ENCODE measurements at regions not wholly inside any gene's neighbourhood (a gene's known extent, or its start where the extent isn't known, plus 50 kb on each side); places are given as distances from the start of the nearest gene placed in this dataset.

DNA sequence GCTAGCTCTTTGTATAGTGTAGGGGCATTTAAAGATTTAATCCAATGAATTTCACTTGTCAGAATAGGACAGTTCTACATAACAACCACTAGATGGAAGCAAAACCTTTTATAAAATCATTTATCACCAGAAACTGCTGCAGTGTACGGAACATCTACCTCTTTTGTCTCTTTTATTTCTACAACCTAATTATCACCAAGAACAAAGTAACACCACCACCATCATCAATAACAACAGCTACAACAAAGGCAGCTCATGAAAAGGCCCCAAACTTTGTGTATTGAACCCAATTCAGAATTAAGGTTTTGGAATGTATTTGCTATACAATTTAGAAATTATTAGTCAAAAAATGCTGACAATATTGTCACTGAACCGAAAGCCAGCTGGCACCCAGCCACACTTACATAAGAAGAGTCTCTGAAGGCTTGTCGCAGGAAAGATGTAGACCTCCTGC lies 260.9 kb upstream of the RPS6KA3 start:
- POLR2A ChIA-PET, result no interaction called here
- peaks cover 11% of the 10 kb centered on the region for H3K4me1 Mint-ChIP-seq
- CTCF ChIA-PET, result interaction anchor here (0.7 to 1.4 kb wide), 3 partner anchors 953 to 1198 kb away, joined by 3 to 9 read pairs (median 3); no protein-coding TSS in a partner anchor
- no peak overlapping the region for H3K4me3 Mint-ChIP-seq
- no peak for ATAC-seq
- DNase-seq (ENCODE audit: low spot score), result no peak
- H3K27me3 Mint-ChIP-seq (ENCODE audit: low read depth), result peaks cover 6% of the 10 kb centered on the region; the same call in 1 of the 2 replicates
- no peaks in the 10 kb centered on the region for H3K9me3 Mint-ChIP-seq
- no peak overlapping the region for H3K27ac Mint-ChIP-seq
- no peak for TF ChIP-seq JUN (CRISPR knock-in tag; IDR thresholded peaks at IDR 0.05)
- TF ChIP-seq ESRRA (CRISPR knock-in tag; IDR thresholded peaks at IDR 0.05; ENCODE audit: borderline replicate concordance), result no peak
- TF ChIP-seq, protein P1, sequence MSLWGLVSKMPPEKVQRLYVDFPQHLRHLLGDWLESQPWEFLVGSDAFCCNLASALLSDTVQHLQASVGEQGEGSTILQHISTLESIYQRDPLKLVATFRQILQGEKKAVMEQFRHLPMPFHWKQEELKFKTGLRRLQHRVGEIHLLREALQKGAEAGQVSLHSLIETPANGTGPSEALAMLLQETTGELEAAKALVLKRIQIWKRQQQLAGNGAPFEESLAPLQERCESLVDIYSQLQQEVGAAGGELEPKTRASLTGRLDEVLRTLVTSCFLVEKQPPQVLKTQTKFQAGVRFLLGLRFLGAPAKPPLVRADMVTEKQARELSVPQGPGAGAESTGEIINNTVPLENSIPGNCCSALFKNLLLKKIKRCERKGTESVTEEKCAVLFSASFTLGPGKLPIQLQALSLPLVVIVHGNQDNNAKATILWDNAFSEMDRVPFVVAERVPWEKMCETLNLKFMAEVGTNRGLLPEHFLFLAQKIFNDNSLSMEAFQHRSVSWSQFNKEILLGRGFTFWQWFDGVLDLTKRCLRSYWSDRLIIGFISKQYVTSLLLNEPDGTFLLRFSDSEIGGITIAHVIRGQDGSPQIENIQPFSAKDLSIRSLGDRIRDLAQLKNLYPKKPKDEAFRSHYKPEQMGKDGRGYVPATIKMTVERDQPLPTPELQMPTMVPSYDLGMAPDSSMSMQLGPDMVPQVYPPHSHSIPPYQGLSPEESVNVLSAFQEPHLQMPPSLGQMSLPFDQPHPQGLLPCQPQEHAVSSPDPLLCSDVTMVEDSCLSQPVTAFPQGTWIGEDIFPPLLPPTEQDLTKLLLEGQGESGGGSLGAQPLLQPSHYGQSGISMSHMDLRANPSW (CRISPR knock-in tag; conservative IDR thresholded peaks at IDR 0.05; ENCODE audit: low read depth), result no peak
- TF ChIP-seq, protein P2, sequence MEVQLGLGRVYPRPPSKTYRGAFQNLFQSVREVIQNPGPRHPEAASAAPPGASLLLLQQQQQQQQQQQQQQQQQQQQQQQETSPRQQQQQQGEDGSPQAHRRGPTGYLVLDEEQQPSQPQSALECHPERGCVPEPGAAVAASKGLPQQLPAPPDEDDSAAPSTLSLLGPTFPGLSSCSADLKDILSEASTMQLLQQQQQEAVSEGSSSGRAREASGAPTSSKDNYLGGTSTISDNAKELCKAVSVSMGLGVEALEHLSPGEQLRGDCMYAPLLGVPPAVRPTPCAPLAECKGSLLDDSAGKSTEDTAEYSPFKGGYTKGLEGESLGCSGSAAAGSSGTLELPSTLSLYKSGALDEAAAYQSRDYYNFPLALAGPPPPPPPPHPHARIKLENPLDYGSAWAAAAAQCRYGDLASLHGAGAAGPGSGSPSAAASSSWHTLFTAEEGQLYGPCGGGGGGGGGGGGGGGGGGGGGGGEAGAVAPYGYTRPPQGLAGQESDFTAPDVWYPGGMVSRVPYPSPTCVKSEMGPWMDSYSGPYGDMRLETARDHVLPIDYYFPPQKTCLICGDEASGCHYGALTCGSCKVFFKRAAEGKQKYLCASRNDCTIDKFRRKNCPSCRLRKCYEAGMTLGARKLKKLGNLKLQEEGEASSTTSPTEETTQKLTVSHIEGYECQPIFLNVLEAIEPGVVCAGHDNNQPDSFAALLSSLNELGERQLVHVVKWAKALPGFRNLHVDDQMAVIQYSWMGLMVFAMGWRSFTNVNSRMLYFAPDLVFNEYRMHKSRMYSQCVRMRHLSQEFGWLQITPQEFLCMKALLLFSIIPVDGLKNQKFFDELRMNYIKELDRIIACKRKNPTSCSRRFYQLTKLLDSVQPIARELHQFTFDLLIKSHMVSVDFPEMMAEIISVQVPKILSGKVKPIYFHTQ (CRISPR knock-in tag; IDR thresholded peaks at IDR 0.05), result no peak
- no peaks in the 10 kb centered on the region for H3K36me3 Mint-ChIP-seq

DNA sequence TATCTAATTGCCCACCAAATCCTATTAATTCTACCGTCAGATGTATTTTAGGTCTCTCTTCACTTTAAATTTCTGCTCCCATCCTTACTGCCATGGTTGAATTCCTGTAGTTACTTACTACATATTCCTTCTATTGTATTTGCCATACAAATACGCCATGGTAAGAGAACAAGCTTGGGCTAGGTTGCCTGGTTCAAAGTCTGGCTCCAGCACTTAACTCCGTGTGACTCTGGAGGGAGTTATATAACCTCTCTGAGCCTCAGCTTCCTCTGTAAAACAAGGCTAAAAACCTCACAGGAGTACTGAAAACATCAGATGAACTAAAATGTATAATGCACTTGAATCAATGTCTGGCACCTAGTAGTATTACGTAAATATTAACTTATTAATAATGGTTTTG lies 260.3 kb upstream of the RPS6KA3 start:
- H3K27ac Mint-ChIP-seq, result no peak overlapping the region
- no peaks in the 10 kb centered on the region for H3K9me3 Mint-ChIP-seq
- peaks cover 3% of the 10 kb centered on the region; the same call in 1 of the 2 replicates for H3K27me3 Mint-ChIP-seq (ENCODE audit: low read depth)
- ChIA-PET CTCF (interaction anchor here (0.7 to 1.4 kb wide), 3 partner anchors 953 to 1198 kb away, joined by 3 to 9 read pairs (median 3); no protein-coding TSS in a partner anchor), POLR2A (no interaction called here)
- DNase-seq (ENCODE audit: low spot score), result no peak
- H3K36me3 Mint-ChIP-seq, result no peaks in the 10 kb centered on the region
- H3K4me1 Mint-ChIP-seq, result peaks cover 11% of the 10 kb centered on the region
- no peak for ATAC-seq
- H3K4me3 Mint-ChIP-seq, result no peak overlapping the region
- TF ChIP-seq SP1 (CRISPR knock-in tag; conservative IDR thresholded peaks at IDR 0.05) (no peak), NR1H2 (CRISPR knock-in tag; IDR thresholded peaks at IDR 0.05) (no peak), ZNF317 (CRISPR knock-in tag; IDR thresholded peaks at IDR 0.05; ENCODE audit: borderline replicate concordance, low read depth) (no peak), ETV6 (CRISPR knock-in tag; IDR thresholded peaks at IDR 0.05) (no peak), FOXP1 (CRISPR knock-in tag; IDR thresholded peaks at IDR 0.05; ENCODE audit: borderline replicate concordance) (no peak), NFATC4 (CRISPR knock-in tag; IDR thresholded peaks at IDR 0.05) (no peak), NR3C1 (CRISPR knock-in tag; conservative IDR thresholded peaks at IDR 0.05; ENCODE audit: low read depth) (no peak), ZNF671 (CRISPR knock-in tag; IDR thresholded peaks at IDR 0.05) (no peak), RELA (CRISPR knock-in tag; IDR thresholded peaks at IDR 0.05; ENCODE audit: borderline replicate concordance) (no peak), CREM (CRISPR knock-in tag; IDR thresholded peaks at IDR 0.05) (no peak), JAZF1 (CRISPR knock-in tag; IDR thresholded peaks at IDR 0.05) (no peak), SOX15 (CRISPR knock-in tag; IDR thresholded peaks at IDR 0.05) (no peak)
- TF ChIP-seq, protein P3, sequence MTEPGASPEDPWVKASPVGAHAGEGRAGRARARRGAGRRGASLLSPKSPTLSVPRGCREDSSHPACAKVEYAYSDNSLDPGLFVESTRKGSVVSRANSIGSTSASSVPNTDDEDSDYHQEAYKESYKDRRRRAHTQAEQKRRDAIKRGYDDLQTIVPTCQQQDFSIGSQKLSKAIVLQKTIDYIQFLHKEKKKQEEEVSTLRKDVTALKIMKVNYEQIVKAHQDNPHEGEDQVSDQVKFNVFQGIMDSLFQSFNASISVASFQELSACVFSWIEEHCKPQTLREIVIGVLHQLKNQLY (CRISPR knock-in tag; IDR thresholded peaks at IDR 0.05), result no peak
- TF ChIP-seq, protein P4, sequence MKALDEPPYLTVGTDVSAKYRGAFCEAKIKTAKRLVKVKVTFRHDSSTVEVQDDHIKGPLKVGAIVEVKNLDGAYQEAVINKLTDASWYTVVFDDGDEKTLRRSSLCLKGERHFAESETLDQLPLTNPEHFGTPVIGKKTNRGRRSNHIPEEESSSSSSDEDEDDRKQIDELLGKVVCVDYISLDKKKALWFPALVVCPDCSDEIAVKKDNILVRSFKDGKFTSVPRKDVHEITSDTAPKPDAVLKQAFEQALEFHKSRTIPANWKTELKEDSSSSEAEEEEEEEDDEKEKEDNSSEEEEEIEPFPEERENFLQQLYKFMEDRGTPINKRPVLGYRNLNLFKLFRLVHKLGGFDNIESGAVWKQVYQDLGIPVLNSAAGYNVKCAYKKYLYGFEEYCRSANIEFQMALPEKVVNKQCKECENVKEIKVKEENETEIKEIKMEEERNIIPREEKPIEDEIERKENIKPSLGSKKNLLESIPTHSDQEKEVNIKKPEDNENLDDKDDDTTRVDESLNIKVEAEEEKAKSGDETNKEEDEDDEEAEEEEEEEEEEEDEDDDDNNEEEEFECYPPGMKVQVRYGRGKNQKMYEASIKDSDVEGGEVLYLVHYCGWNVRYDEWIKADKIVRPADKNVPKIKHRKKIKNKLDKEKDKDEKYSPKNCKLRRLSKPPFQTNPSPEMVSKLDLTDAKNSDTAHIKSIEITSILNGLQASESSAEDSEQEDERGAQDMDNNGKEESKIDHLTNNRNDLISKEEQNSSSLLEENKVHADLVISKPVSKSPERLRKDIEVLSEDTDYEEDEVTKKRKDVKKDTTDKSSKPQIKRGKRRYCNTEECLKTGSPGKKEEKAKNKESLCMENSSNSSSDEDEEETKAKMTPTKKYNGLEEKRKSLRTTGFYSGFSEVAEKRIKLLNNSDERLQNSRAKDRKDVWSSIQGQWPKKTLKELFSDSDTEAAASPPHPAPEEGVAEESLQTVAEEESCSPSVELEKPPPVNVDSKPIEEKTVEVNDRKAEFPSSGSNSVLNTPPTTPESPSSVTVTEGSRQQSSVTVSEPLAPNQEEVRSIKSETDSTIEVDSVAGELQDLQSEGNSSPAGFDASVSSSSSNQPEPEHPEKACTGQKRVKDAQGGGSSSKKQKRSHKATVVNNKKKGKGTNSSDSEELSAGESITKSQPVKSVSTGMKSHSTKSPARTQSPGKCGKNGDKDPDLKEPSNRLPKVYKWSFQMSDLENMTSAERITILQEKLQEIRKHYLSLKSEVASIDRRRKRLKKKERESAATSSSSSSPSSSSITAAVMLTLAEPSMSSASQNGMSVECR (CRISPR knock-in tag; IDR thresholded peaks at IDR 0.05; ENCODE audit: borderline replicate concordance), result no peak
- TF ChIP-seq, protein P5, sequence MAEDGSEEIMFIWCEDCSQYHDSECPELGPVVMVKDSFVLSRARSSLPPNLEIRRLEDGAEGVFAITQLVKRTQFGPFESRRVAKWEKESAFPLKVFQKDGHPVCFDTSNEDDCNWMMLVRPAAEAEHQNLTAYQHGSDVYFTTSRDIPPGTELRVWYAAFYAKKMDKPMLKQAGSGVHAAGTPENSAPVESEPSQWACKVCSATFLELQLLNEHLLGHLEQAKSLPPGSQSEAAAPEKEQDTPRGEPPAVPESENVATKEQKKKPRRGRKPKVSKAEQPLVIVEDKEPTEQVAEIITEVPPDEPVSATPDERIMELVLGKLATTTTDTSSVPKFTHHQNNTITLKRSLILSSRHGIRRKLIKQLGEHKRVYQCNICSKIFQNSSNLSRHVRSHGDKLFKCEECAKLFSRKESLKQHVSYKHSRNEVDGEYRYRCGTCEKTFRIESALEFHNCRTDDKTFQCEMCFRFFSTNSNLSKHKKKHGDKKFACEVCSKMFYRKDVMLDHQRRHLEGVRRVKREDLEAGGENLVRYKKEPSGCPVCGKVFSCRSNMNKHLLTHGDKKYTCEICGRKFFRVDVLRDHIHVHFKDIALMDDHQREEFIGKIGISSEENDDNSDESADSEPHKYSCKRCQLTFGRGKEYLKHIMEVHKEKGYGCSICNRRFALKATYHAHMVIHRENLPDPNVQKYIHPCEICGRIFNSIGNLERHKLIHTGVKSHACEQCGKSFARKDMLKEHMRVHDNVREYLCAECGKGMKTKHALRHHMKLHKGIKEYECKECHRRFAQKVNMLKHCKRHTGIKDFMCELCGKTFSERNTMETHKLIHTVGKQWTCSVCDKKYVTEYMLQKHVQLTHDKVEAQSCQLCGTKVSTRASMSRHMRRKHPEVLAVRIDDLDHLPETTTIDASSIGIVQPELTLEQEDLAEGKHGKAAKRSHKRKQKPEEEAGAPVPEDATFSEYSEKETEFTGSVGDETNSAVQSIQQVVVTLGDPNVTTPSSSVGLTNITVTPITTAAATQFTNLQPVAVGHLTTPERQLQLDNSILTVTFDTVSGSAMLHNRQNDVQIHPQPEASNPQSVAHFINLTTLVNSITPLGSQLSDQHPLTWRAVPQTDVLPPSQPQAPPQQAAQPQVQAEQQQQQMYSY (CRISPR knock-in tag; IDR thresholded peaks at IDR 0.05), result no peak

Data from WTC11 (cell line).